Activated naive CD8-positive, alpha-beta T cell treated with anti-CD3 and anti-CD28 coated beads for 36 hours (primary cell): ENCODE measurements at regions not wholly inside any gene's neighbourhood (a gene's known extent, or its start where the extent isn't known, plus 50 kb on each side); places are given as distances from the start of the nearest gene placed in this dataset.
"Not testable (repeated sequence)": the region's sequence is repeated elsewhere in the genome, so short reads cannot be mapped to it uniquely, and the experiment has no call there.

ENCODE experiments used
- DNase-seq: peaks from one replicate; pipeline ENCODE4 v3.0.0; 2021
- H3K27ac Mint-ChIP-seq: one replicate; pipeline ENCODE4 v1.8.0; 2022; ENCODE audit warnings: mild to moderate bottlenecking, moderate library complexity, mixed read lengths
- H3K27me3 Mint-ChIP-seq: one replicate; pipeline ENCODE4 v1.8.0; 2022; ENCODE audit warnings: mild to moderate bottlenecking, mixed read lengths
- H3K36me3 Mint-ChIP-seq: one replicate; pipeline ENCODE4 v1.8.0; 2021; ENCODE audit warnings: mild to moderate bottlenecking, mixed read lengths
- H3K4me1 Mint-ChIP-seq: one replicate; pipeline ENCODE4 v1.8.0; 2021; ENCODE audit warnings: mixed read lengths
- H3K4me3 Mint-ChIP-seq: one replicate; pipeline ENCODE4 v1.8.0; 2022; ENCODE audit warnings: mild to moderate bottlenecking, moderate library complexity, mixed read lengths
- H3K9me3 Mint-ChIP-seq: one replicate; pipeline ENCODE4 v1.8.0; 2022; ENCODE audit warnings: mixed read lengths

DNA sequence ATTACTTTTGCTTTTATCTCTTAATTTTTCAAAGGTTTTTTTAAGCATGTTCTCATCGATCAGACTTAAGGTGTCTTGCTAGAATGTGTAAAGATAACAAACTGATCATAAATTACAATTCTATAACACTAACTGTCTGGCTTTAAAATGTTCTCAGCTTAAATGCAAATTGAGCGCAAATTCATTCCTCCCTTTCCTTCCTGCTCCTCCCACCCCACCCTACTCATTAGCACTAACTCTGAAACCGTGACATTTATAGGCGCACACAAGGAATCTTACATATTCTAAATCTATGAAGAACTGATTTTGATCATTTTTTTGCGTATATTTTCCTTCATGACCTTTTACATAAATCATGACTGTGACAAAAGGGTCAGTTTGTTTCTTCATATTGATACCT lies 590.0 kb upstream of the DIAPH2 start:
- Mint-ChIP-seq H3K4me1 (no peaks in the 10 kb centered on the region), H3K27ac (no peak overlapping the region), H3K4me3 (no peak overlapping the region), H3K9me3 (no peaks in the 10 kb centered on the region), H3K27me3 (no peaks in the 10 kb centered on the region), H3K36me3 (no peaks in the 10 kb centered on the region)
- DNase-seq: no peak

DNA sequence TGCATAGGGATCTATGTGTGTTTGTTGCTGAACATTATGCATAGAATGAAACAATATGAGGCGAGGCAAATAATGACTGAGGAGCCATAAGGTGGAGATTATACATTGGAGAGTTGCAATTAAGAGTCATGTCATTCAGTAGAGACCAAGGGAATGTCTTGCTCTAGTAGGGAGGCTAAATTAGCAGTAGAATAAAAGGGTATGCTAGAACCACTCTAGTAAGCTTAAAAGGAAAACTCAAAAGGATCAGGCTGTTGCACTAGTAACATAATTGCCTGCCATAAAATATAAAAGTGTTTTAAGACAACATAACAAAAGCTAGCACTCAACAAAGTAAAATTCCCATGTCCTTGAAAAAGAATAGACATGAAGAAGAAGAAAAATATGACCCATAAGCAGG lies 586.2 kb upstream of the DIAPH2 start:
- Mint-ChIP-seq H3K4me3 (no peak overlapping the region), H3K4me1 (no peaks in the 10 kb centered on the region), H3K9me3 (no peaks in the 10 kb centered on the region), H3K27ac (no peak overlapping the region), H3K27me3 (no peaks in the 10 kb centered on the region), H3K36me3 (no peaks in the 10 kb centered on the region)
- DNase-seq: no peak

DNA sequence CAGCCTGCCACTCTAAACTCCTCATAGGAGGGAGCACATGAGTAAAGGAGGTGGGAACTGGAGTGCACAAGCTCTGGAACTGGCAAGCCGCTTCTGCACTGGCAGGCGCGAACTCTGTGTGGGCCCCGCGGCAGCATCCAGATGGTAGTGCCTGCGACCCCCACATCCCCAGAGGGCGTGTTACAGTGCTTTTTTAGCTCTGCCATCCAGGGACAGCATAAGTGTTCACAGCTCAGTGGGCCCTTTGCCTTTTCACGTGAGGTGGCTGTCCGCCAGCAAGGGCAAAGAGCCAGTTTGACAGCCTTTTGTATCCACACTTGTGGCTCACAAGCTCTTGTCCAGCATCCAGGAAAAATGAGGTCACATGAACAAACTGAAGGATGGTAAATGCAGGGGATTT lies 581.6 kb upstream of the DIAPH2 start:
- Mint-ChIP-seq H3K27ac (no peak overlapping the region), H3K36me3 (no peaks in the 10 kb centered on the region), H3K27me3 (no peaks in the 10 kb centered on the region), H3K4me1 (no peaks in the 10 kb centered on the region), H3K4me3 (no peak overlapping the region), H3K9me3 (no peaks in the 10 kb centered on the region)
- DNase-seq: no peak

DNA sequence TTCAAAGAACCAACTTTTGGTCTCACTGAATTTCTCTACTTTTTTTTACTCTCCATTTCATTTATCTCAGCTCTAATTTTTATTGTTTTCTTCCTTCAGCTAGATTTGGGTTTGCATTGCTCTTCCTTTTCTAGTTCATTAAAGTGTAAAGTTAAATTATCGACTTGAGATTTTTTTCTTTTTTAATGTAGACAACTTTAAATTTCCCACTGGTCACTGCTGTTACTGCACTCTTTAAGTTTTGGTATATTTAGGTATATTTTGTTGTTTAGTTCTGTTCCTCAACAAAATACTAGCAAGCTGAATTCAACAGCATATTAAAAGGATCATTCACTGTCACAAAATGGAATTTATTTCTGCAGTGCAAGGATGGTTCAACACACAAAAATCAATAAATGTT lies 572.0 kb upstream of the DIAPH2 start:
- H3K4me1 Mint-ChIP-seq: no peaks in the 10 kb centered on the region
- H3K36me3 Mint-ChIP-seq: no peaks in the 10 kb centered on the region
- H3K27ac Mint-ChIP-seq: no peak overlapping the region
- no peaks in the 10 kb centered on the region for H3K27me3 Mint-ChIP-seq
- H3K9me3 Mint-ChIP-seq: peaks cover 3% of the 10 kb centered on the region
- no peak overlapping the region for H3K4me3 Mint-ChIP-seq
- DNase-seq: no peak

DNA sequence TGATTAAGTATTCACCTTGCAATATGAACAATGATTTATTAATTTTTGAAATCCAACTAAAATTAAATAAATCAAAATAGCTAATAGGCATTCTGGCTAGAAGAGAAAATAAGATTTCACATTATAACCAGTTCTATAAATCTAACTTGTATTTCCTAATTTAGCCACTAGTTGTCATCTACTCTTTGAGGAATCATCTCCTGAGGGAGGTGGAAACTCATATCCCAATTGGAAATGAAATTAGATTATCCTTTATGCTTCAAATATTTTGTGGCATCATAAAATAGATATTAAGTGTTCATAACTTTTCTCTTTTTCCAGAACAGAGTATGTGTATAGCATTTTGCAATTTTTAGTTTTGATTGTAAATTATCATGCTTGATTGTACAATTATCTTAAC lies 558.5 kb upstream of the DIAPH2 start:
- H3K4me3 Mint-ChIP-seq: no peak overlapping the region
- H3K27ac Mint-ChIP-seq: no peak overlapping the region
- no peak for DNase-seq
- H3K27me3 Mint-ChIP-seq: no peaks in the 10 kb centered on the region
- H3K4me1 Mint-ChIP-seq: no peaks in the 10 kb centered on the region
- H3K36me3 Mint-ChIP-seq: no peaks in the 10 kb centered on the region
- no peaks in the 10 kb centered on the region for H3K9me3 Mint-ChIP-seq

DNA sequence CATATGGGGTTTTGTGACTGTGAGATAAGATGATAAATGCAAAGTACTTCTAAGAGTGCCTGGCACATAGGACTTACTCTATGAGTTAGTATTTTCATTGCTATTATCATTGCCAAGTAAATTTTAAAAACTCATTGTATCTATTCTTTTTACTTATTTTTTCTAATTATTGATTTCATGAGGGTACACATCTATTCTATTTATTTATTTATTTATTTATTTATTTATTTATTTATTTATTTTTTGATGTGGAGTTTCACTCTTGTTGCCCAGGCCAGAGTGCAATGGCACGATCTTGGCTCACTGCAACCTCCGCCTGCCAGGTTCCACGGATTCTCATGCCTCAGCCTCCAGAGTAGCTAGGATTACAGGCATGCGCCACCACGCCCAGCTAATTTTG lies 556.6 kb upstream of the DIAPH2 start:
- not testable (repeated sequence) for H3K27me3 Mint-ChIP-seq, H3K9me3 Mint-ChIP-seq, H3K4me3 Mint-ChIP-seq, H3K36me3 Mint-ChIP-seq, DNase-seq, H3K4me1 Mint-ChIP-seq, H3K27ac Mint-ChIP-seq

DNA sequence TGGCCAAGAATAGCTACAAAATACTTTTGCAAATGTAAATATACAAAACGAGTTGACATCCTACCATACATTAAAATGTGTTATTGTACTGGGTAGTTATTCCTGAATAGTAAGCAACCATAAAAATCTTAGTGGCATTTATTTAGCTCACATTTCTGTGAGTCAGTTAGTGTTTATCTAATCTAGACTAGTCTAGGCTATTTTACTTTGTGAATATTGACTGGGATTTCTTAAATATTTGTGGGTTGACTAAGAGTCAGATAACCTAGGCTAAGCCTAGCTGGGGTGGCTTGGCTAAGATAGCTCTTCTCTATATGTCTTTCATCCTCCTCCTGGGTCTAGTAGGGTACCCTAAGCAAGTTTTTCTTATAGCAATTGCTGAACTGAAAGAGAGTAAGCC lies 543.8 kb upstream of the DIAPH2 start:
- no peak overlapping the region for H3K4me3 Mint-ChIP-seq
- peaks cover 2% of the 10 kb centered on the region for H3K9me3 Mint-ChIP-seq
- H3K4me1 Mint-ChIP-seq: no peaks in the 10 kb centered on the region
- no peak for DNase-seq
- H3K36me3 Mint-ChIP-seq: no peaks in the 10 kb centered on the region
- H3K27ac Mint-ChIP-seq: no peak overlapping the region
- H3K27me3 Mint-ChIP-seq: no peaks in the 10 kb centered on the region

DNA sequence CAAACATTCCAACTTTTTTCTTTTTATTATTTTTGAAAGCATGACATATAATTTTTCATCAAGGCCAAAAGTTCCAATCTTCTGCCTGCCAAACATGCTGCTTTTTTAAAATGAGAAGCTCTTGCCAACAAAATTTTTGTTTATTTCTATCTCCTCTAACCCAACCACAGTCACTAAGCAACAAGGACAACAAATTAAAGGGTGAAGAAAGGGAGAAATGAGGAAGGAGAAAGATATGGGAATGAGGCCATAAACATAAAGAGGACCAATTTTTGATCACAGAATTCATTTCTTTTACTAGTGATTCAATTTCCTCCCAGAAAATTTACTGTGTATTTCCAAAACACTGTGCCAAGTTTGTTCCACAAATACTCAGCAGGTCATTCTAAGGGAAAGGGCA lies 537.0 kb upstream of the DIAPH2 start:
- no peak for DNase-seq
- H3K9me3 Mint-ChIP-seq: peaks cover 4% of the 10 kb centered on the region
- H3K27me3 Mint-ChIP-seq: no peaks in the 10 kb centered on the region
- H3K27ac Mint-ChIP-seq: no peak overlapping the region
- no peak overlapping the region for H3K4me3 Mint-ChIP-seq
- no peaks in the 10 kb centered on the region for H3K36me3 Mint-ChIP-seq
- H3K4me1 Mint-ChIP-seq: no peaks in the 10 kb centered on the region

DNA sequence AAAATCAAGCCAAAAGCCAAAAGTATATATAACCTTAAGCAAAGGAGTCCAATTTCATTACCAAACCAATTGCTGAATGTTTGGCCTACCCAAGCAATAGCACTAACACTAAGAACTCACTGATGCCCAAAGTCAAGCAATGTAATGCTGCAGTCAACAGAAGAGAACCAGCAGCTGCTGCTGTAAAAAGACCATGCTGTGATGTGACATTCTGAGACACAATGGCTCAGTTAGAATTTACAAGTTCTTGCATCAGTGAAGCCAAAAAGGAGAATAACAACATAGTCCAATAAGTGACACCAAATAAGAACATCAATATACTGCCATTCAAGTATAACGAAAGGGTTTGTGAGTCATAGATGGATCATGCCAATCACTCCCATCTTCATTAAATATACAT lies 514.0 kb upstream of the DIAPH2 start:
- Mint-ChIP-seq H3K27me3 (no peaks in the 10 kb centered on the region), H3K4me1 (no peaks in the 10 kb centered on the region), H3K4me3 (no peak overlapping the region), H3K27ac (no peak overlapping the region), H3K9me3 (no peaks in the 10 kb centered on the region), H3K36me3 (no peaks in the 10 kb centered on the region)
- no peak for DNase-seq

DNA sequence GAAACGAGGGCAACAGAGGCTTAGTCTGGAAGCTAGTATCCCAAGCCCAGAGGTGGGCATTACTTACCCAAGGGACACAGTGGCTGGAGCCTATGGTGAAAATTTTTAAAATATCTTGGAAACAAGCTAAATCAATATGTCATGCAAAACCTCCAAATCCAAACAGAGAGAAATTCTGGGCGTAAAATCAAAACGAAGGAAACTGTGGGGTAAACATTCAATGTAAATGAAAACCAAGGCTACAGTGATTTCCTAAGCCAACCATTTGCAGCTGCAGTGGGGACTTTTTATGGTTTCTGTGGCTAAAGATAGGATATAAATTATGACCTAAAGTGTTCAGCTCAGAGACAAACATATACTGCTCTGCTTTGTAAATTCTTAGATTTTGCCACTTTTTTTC lies 507.7 kb upstream of the DIAPH2 start:
- H3K4me1 Mint-ChIP-seq: no peaks in the 10 kb centered on the region
- no peak for DNase-seq
- H3K27me3 Mint-ChIP-seq: no peaks in the 10 kb centered on the region
- H3K36me3 Mint-ChIP-seq: no peaks in the 10 kb centered on the region
- no peak overlapping the region for H3K27ac Mint-ChIP-seq
- no peaks in the 10 kb centered on the region for H3K9me3 Mint-ChIP-seq
- H3K4me3 Mint-ChIP-seq: no peak overlapping the region

DNA sequence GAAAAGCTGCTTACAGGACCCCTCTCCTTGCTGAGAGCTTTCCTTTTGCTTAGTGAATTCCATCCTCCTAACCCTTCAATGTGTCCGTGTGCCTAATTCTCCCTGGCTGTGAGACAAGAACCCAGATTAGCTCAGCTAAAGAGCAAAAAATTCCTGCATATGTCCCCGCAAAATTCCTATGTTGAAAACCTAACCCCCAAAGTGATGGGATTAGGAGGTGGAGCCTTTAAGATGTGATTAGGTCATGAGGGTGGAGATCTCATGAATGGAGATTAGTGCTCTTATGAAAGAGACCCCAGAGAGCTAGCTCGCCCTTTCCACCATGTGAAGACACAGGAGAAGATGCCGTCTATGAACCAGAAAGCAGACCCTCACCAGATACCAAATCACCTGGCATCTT lies 503.0 kb upstream of the DIAPH2 start:
- no peaks in the 10 kb centered on the region for H3K27me3 Mint-ChIP-seq
- H3K4me3 Mint-ChIP-seq: no peak overlapping the region
- no peaks in the 10 kb centered on the region for H3K9me3 Mint-ChIP-seq
- H3K4me1 Mint-ChIP-seq: no peaks in the 10 kb centered on the region
- H3K27ac Mint-ChIP-seq: no peak overlapping the region
- no peaks in the 10 kb centered on the region for H3K36me3 Mint-ChIP-seq
- DNase-seq: no peak

DNA sequence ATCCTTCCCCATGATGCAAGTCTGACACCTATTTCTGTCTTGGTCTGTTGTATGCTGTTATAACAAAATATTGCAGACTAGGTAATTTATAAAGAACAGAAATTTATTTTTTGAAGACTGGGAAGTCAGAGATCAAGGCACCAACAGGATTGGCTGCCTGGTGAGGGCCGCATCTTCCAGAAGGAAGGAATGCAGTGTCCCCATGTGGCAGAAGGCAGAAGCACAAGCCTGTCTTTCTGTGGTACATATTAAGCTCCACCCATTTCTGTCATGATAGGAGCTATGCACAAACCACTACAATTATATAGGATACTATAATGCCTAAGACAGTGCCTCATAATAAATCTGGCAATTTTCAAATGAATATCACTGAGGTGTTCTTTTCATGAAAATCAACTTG lies 502.3 kb upstream of the DIAPH2 start:
- DNase-seq: no peak
- Mint-ChIP-seq H3K27me3 (no peaks in the 10 kb centered on the region), H3K4me3 (no peak overlapping the region), H3K36me3 (no peaks in the 10 kb centered on the region), H3K9me3 (no peaks in the 10 kb centered on the region), H3K27ac (no peak overlapping the region), H3K4me1 (no peaks in the 10 kb centered on the region)

DNA sequence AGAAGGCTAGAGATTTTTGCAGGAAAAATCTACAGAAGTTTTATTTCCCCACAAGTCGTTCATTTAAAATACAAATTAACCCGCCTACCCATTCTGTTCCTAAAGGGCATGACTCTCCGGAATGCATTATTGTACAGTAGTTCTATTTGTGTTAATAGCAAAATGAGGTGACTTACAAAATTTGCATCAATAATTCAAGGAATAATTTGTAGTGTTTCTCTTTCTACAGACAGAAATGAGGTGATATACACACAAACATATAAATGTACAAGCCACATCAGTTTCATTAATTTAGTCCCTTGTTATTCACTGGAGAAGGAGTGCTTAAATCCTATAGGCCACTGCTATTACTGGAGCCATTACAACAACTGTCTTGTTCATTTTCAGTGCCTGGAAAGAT lies 501.3 kb upstream of the DIAPH2 start:
- Mint-ChIP-seq H3K4me3 (no peak overlapping the region), H3K36me3 (no peaks in the 10 kb centered on the region), H3K27me3 (no peaks in the 10 kb centered on the region), H3K9me3 (no peaks in the 10 kb centered on the region), H3K27ac (no peak overlapping the region), H3K4me1 (no peaks in the 10 kb centered on the region)
- DNase-seq: no peak

DNA sequence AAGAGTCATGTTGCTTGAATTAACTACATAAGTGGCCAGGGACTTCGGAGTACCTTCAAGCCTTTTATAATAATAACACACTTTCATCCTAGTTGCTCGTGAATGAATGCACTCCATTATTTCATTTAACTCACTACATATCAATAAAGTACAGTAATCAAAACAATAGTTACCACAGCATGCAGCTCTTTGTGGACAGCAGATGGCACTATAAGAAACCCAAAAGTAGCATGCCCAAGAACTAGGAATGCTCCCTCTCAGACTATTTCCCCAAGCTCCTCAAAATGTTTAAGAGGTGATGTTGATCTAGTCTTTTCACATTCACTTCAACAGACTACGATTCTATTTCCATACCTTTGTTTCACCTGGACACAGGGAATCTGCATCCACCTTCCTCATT lies 500.8 kb upstream of the DIAPH2 start:
- Mint-ChIP-seq H3K4me3 (no peak overlapping the region), H3K9me3 (no peaks in the 10 kb centered on the region), H3K4me1 (no peaks in the 10 kb centered on the region), H3K27me3 (no peaks in the 10 kb centered on the region), H3K36me3 (no peaks in the 10 kb centered on the region), H3K27ac (no peak overlapping the region)
- no peak for DNase-seq

DNA sequence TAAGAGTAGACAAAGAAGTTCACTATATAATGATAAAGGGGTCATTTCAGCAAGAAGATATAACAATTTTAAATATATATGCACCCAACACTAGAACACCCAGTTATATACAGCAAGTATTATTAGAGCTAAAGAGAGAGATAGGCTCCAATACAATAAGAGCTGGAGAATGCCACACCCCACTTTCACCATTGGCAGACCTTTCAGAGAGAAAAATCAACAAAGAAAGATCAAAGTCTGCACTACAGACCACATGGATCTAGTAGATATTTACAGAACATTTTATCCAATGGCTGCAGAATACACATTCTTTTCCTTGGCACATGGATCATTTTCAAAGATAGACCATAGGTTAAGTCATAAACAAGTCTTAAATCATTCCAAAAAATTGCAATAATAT lies 479.7 kb upstream of the DIAPH2 start:
- Mint-ChIP-seq H3K27me3 (no peaks in the 10 kb centered on the region), H3K9me3 (peaks cover 1% of the 10 kb centered on the region), H3K36me3 (no peaks in the 10 kb centered on the region), H3K4me3 (no peak overlapping the region), H3K4me1 (no peaks in the 10 kb centered on the region), H3K27ac (no peak overlapping the region)
- no peak for DNase-seq

DNA sequence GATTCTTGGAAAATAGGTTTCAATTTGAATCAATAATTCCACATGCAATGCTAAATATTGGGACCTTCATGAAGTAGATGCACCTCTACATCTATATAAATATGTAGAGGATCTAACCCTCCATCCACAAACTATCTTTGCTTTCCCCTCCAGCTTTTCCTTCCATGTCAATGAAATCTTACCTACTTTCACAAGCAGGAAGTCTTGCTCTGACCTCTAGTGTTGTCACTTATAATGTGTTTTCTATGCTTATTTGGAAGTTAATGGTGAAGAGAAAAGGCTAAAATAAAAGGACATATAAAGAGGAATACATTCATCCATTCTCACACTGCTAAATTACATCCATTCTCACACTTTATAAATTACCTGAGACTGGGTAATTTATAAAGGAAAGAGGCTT lies 472.7 kb upstream of the DIAPH2 start:
- no peaks in the 10 kb centered on the region for H3K4me1 Mint-ChIP-seq
- H3K4me3 Mint-ChIP-seq: no peak overlapping the region
- H3K36me3 Mint-ChIP-seq: no peaks in the 10 kb centered on the region
- peaks cover 2% of the 10 kb centered on the region for H3K9me3 Mint-ChIP-seq
- no peak for DNase-seq
- H3K27me3 Mint-ChIP-seq: no peaks in the 10 kb centered on the region
- no peak overlapping the region for H3K27ac Mint-ChIP-seq

DNA sequence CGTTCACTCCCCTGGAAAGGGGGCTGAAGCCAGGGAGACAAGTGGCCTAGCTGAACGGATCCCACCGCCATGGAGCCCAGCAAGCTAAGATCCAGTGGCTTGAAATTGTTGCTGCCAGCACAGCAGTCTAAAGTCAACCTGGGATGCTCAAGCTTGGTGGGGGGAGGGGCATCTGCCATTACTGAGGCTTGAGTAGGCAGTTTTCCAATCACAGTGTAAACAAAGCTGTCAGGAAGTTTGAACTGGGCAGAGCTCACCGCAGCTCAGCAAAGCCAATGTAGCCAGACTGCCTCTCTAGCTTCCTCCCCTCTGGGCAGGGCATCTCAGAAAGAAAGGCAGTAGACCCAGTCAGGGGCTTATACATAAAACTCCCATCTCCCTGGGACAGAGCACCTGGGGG lies 470.0 kb upstream of the DIAPH2 start:
- not testable (repeated sequence) for H3K4me1 Mint-ChIP-seq, H3K27me3 Mint-ChIP-seq, DNase-seq, H3K9me3 Mint-ChIP-seq, H3K4me3 Mint-ChIP-seq, H3K27ac Mint-ChIP-seq, H3K36me3 Mint-ChIP-seq
